NCI-H1694 treated with DMSO at 0.1 percent for 48 hours (cell line): ENCODE measurements at regions not wholly inside any gene's neighbourhood (a gene's known extent, or its start where the extent isn't known, plus 50 kb on each side); places are given as distances from the start of the nearest gene placed in this dataset.

ENCODE experiments used
- DNase-seq: peaks from one replicate; lab custom pipeline; 2025; lab: John Stamatoyannopoulos, UW

- DNase-seq: no peak
These were observed 246.6 kb downstream of the IL20RB start for GRCh38 chr3:137204409-137204808.

GRCh38 chr3:137205394-137206045 lies 247.7 kb downstream of the IL20RB start:
- DNase-seq: no peak

DNA sequence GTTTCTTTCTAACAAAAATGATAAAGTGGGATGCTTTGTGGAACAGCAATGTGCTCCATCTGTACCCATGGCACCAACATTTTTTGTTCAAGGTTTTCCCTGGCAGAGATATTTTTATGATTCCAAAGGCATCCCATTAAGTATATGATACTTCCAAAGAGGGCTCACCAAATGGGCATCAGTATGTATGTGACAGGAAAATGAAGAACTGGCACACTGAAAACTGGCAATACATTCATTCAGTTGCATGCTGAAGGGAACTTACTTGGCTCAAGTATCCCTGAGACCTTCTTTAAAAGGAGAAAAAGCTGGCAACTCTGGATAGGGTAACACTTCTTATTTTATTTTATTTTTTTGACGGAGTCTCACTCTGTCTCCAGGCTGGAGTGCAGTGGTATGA lies 249.8 kb downstream of the IL20RB start:
- no peak for DNase-seq

GRCh38 chr3:137217733-137218132 lies 259.9 kb downstream of the IL20RB start:
- DNase-seq: no peak

DNA sequence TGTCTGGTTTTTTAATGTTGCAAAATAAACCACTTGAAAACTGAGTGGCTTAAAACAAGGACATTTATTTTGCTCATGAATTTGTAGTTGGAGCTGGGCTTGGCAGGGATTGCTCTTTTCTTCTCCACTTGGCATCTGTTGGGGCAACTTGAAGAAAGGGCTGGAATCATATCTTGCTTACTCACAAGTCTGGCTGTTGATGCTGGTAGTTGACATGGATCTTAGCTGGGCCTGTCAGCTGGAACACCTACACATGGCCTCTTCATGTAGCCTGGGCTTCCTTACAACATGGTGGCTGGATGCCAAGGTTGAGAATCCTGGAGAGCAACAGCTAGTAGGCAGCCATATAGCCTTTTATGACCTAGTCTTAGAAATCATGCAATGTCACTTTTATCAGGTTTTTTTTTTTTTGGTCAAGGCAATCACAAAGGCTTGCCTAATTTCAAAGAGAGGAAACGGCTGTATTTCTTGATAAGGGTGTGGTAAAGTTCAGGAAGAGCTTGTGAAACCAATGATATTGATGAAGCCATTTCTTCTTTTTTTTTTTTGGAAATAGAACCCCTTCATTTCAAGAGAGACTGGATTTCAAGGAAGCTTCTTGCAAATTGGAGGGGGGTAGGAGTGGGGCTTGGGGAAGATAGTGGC lies 262.1 kb downstream of the IL20RB start:
- DNase-seq: no peak

DNA sequence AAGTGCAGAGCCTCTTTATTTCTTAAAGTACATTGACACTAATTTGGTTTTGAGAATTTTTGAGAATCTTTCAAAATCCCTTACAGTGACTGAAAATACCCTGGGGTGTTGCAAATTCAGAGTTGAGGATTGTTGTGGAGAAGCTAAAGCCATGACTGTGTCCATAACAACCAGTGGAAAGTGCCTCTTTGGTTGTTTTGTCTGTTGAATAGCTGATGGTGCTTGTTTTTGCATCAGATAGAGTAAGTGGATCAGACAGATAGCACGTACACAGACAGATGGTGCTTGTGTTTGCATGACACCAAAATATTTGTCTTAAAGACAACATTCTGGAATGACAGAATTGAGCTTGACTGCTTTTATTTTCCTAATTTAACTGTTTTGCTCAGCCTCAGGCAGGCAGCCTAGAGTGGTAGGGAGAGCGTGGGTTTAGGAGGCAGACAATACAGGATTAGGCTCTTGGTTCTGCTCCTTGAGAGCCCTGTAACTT lies 265.0 kb downstream of the IL20RB start:
- DNase-seq: peak; percentile 24

- no peak for DNase-seq
These were observed 266.7 kb downstream of the IL20RB start for GRCh38 chr3:137224464-137224863.

- no peak for DNase-seq
These were observed 285.1 kb downstream of the IL20RB start for GRCh38 chr3:137242836-137243400.

DNA sequence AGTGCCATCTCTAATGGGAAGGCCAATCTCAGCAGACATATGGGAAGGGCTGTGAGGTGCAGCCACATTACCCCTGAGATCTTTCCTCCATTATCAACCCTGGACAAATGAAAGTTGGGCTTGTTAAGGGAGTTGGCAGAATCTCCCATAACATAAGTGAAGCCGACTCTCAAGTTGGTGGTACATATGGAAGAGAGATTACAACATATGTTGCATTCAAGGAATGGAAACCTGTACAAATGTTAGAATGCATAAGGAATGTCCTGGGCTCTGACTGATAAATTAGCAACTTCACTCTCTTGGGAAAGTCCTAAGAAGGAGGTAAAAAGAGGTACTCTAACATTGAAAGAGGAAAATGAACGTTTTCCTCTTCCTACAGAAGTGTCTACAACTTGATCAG lies 288.7 kb downstream of the IL20RB start:
- DNase-seq: no peak

- no peak for DNase-seq
These were observed 291.6 kb downstream of the IL20RB start for GRCh38 chr3:137249311-137249940.

GRCh38 chr3:137259089-137259488 lies 301.3 kb downstream of the IL20RB start:
- DNase-seq: no peak

DNA sequence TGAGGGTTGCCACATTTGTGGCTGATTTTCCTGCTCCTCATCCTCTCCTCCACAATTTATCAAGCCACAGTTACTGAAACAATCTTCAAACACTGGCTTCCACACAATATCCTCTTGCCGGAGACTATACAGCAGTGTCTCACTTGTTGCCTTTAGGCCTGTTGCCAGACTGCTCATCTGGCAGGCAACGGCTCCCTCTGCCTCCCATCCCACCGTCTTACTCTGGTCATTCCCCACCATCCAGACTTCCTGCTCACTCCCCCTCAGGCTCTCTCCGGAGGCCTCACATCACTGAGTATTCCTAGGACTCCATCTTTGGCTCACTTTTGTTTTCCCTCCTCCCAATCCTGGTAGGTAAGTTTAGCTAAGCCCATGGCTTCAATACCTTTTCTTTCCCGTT lies 301.9 kb downstream of the IL20RB start:
- peak; percentile 63 for DNase-seq

GRCh38 chr3:137264071-137264820 lies 306.5 kb downstream of the IL20RB start:
- peak; percentile 95 for DNase-seq

DNA sequence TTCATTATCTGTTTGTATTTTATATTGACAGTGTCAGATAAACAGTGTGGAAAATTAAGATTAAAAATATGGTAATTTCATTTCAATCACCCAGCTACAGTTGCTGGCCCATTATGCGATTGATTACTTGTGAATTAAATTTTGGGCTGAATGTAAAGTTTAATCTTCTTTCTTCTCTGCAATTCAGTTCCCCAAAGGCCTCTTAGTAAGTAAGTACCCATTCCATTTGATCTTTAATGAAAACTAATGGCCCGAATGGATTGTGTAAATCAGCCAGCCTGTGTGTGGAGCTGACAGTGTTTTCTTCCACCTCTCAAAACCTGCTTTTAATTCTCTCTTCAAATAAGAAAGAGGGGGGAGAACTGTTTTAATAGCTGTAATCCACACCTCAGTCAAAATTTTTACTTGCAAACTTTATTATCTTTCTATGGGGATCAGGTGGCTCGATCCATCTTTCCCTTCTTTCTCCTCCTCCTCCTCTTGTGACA lies 307.1 kb downstream of the IL20RB start:
- DNase-seq: no peak

GRCh38 chr3:137282871-137283270 lies 325.1 kb downstream of the IL20RB start:
- DNase-seq: no peak

DNA sequence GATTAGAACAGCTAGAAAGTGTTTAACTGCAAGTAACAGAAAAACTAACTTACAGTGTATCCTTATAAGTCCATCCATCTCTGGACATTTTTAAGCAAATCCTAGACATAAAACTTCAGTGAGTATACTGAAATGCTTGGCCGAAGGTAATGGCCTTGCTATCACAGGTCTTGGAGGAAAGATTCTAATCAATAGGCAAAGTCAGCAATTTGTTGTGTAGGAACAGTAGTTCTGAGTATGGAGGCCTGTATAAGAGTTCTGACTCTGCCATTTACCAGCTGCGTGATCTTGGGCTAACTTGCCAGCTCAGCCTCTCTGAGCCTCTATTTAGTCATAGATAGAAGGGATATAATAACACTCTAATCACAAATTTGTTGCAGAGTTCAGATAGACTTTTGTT lies 328.1 kb downstream of the IL20RB start:
- DNase-seq: no peak

- no peak for DNase-seq
These were observed 335.3 kb downstream of the IL20RB start for GRCh38 chr3:137293086-137293485.

DNA sequence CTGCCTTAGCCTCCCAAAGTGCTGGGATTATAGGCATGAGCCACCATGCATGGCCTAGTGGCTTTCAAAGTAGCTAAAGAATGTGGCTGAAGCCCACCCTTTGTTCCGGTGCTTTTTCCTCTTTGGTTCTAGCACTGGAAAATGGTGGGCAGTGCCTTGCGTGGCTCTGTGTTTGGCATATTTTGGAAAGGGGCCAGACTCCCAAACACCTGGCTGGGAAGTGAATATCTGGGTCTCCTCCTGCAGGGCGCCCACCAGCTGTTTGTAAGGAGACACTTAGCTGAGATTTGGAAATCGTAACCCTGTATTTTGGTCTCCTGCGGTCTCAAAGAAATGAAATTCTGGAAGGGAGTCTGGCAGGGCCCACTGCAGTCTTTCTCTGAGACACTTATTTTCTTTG lies 336.4 kb downstream of the IL20RB start:
- DNase-seq: no peak

DNA sequence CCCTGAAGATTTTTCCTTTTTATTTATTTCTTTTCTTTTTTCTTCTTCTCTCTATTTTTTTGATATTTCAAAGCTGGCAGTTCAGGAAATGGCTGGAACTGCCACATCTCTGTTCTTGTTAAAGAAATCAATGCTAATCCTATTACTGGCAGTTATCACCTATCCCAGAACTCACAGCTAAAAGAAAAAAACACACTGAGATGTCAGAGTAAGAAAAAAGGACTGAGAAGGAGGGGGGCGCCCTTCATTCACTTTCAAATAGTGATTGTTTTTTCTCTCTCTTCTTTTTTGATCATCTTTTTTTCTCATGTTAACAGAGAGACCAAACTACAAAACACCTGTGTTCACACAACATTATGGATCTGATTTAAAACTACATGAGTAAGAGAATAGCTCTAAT lies 337.1 kb downstream of the IL20RB start:
- no peak for DNase-seq

DNA sequence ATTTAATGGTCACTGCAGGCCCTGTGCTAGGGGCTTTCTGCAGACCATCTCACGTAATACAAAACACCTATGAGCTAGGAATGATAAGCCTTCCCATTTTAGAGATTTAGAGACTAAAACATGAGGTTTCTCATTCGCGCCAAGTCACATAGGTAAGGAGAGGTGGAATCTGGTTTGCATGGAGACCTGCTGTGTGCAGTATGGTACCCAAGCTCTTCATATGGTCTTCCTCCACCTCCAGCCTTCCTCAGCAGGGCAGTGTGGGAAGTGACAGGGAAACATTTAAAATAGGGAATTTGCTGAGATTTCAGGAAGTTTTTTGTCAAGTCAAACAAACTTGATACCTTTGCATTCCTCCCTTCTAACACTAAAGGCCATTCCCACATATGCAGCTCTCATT lies 337.6 kb downstream of the IL20RB start:
- DNase-seq: no peak

GRCh38 chr3:137296116-137296515 lies 338.3 kb downstream of the IL20RB start:
- DNase-seq: no peak

DNA sequence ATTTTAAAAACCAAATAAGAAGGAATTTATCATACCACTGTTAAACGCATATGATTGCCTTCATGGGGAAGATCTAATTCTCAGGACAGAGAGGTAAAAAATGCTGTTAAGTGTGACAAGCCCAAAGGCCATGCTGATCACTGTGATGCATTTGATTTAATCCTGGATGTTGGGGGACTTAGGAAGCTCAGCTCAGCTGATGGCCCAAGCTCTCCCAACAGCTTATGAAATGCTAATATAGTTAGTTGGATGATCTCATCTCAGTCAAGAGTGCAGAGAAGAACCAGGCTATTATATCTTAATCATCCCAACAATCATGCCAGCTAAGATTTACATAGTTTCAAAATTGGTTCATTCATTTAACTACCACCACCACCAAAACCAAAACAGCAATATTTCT lies 340.0 kb downstream of the IL20RB start:
- DNase-seq: no peak
